Heart right ventricle (tissue), 16 donors: ENCODE measurements at regions not wholly inside any gene's neighbourhood (a gene's known extent, or its start where the extent isn't known, plus 50 kb on each side); places are given as distances from the start of the nearest gene placed in this dataset.

ENCODE experiments used
- ATAC-seq, 8 donors: fragments of 200-7000 bp; cut with Tn5 transposase; one replicate each; pipeline ENCODE4 v1.9.1; 2020; ENCODE audit warnings: mild to moderate bottlenecking in 8 of 8, moderate library complexity in 8 of 8, moderate number of reproducible peaks in 1 of 8
- DNase-seq, 2 donors: peaks; one replicate each; pipeline ENCODE4 v3.0.0-alpha.2; 2020
- H3K27ac ChIP-seq, 10 donors: fragments of 200-600 bp; sonication (generic) in 2 of 10; one replicate each; pipeline versions ENCODE4 v1.5.0 to v1.8.0; 2020 to 2022; ENCODE audit warnings: mild to moderate bottlenecking in 3 of 10
- H3K27me3 ChIP-seq, 7 donors: fragments of 200-600 bp; one replicate each; pipeline ENCODE4 v1.8.0; 2021 to 2022; ENCODE audit warnings: mild to moderate bottlenecking in 2 of 7
- H3K36me3 ChIP-seq, 9 donors: fragments of 200-600 bp; sonication (generic) in 1 of 9; one replicate each; pipeline versions ENCODE4 v1.5.0 to v1.8.0; 2020 to 2022; ENCODE audit warnings: mild to moderate bottlenecking in 2 of 9
- H3K4me1 ChIP-seq, 9 donors: fragments of 200-600 bp; sonication (generic) in 1 of 9; one replicate each; pipeline versions ENCODE4 v1.5.0 to v1.8.0; 2020 to 2022; ENCODE audit warnings: mild to moderate bottlenecking in 4 of 9
- H3K4me3 ChIP-seq, 10 donors: fragments of 200-600 bp; sonication (generic) in 2 of 10; one replicate each; pipeline versions ENCODE4 v1.5.0 to v1.8.0; 2020 to 2022; ENCODE audit warnings: mild to moderate bottlenecking in 7 of 10, moderate library complexity in 2 of 10
- H3K9me3 ChIP-seq, 11 donors: fragments of 200-600 bp in 10 of 11; sonication (generic) in 2 of 11; one replicate each; pipeline versions ENCODE4 v1.5.0 to v1.8.0; 2013 to 2022; ENCODE audit warnings: mild to moderate bottlenecking in 2 of 11, control low read depth in 1 of 11, moderate library complexity in 1 of 11
- WGBS, 2 donors: extraction: QIAGEN DNeasy Blood & Tissue Kit; methylation state at CpG; one replicate each; pipeline ENCODE4 v1.1.7; 2013; ENCODE audit warnings: inconsistent platforms in 1 of 2; 5-methylcytosine and 5-hydroxymethylcytosine counted together
- intact Hi-C, 10 donors: fragments of 100-400 bp; cut with DNase I; formaldehyde crosslinking; loops; one replicate each; pipeline versions ENCODE4 v1.11.1 to v1.14.2; 2022
- TF ChIP-seq, protein P1 (sequence below), 9 donors: fragments of 200-600 bp; sonication (generic) in 2 of 9; IDR thresholded peaks; one replicate each; pipeline versions ENCODE4 v1.5.0 to v1.8.0; 2021 to 2022; ENCODE audit warnings: antibody characterized with exemption in 9 of 9, mild to moderate bottlenecking in 5 of 9, moderate library complexity in 1 of 9
- donor health status: Arrhythmogenic right ventricular cardiomyopathy.
- donor health status: ischemic (EF 13 %, LVEDD 7.1; RV severe dilation, severe dysfunction).
- donor health status: healthy with polysubstance abuse.
- donor health status: DM: no; HTN: yes; CAD: no.
- donor health status: DM: no; HTN: no; CAD: no.
- donor health status: ischemic (EF 25% LVEDD 6.9; RV normal size, moderate dysfunction).
- donor health status: ischemic (EF 25% LVEDD 5.7; RV mildly dilated, moderate dysfunction).
- donor health status: healthy.
- donor health status: DM: yes; HTN: yes; CAD: no.
- donor health status: Ischemic cardiomyopathy.
- donor health status: ischemic (EF 35%, LVEDD 5.7; RV mildly dilated, moderate dysfunction).
- donor health status: nonischemic (EF 11% LVEDD 7.7; RV severe dilation, severe dysfunction).
- donor health status: DM: yes; HTN: yes; CAD: no.
- donor health status: PGD.
- donor health status: ischemic (EF 29% LVEDD 5.4; RV normal size, mild dysfunction).
- donor health status: nonischemic (EF 23%, LVEDD 6.1; RV moderate dilation, normal function).

DNA sequence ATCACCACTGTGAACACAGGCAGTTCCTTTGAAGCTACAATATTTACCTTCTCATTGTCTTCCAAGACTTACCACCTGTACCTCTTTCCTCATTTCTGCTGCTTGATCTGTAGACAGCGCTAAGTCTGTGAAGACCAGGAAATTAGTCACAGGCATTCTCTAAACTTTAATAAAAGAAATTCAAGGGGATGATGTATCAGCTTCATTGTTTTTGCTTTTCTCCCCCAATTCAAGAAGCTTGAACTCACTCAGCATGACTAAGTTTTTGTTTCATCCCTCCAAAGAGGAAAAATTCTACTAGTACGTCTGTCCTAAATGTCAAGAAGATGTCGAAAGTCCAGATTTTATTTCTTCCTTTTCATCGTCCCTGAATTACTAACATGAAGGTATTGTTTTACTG lies 75.3 kb upstream of the PPP1R9A start:
- no peak overlapping the region for H3K27ac ChIP-seq
- H3K27me3 ChIP-seq: no peaks in the 10 kb centered on the region
- TF ChIP-seq, protein P1, sequence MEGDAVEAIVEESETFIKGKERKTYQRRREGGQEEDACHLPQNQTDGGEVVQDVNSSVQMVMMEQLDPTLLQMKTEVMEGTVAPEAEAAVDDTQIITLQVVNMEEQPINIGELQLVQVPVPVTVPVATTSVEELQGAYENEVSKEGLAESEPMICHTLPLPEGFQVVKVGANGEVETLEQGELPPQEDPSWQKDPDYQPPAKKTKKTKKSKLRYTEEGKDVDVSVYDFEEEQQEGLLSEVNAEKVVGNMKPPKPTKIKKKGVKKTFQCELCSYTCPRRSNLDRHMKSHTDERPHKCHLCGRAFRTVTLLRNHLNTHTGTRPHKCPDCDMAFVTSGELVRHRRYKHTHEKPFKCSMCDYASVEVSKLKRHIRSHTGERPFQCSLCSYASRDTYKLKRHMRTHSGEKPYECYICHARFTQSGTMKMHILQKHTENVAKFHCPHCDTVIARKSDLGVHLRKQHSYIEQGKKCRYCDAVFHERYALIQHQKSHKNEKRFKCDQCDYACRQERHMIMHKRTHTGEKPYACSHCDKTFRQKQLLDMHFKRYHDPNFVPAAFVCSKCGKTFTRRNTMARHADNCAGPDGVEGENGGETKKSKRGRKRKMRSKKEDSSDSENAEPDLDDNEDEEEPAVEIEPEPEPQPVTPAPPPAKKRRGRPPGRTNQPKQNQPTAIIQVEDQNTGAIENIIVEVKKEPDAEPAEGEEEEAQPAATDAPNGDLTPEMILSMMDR (IDR thresholded peaks at IDR 0.05): no peak
- no peaks in the 10 kb centered on the region for H3K36me3 ChIP-seq
- no peak overlapping the region for H3K4me3 ChIP-seq
- H3K4me1 ChIP-seq: no peaks in the 10 kb centered on the region
- H3K9me3 ChIP-seq: peaks cover 0 to 45% (median 2%) of the 10 kb centered on the region in 11 donors
- no peak for ATAC-seq
- intact Hi-C loops: no loop called here
- no peak for DNase-seq
- WGBS, 2 donors: 88 to 92% methylated on average over 4 of the region's 4 CpGs

GRCh38 chr7:94834359-94834758 lies 73.0 kb upstream of the PPP1R9A start:
- Histone ChIP-seq H3K27ac (no peak overlapping the region), H3K4me1 (no peaks in the 10 kb centered on the region), H3K36me3 (no peaks in the 10 kb centered on the region), H3K4me3 (no peak overlapping the region), H3K27me3 (no peaks in the 10 kb centered on the region), H3K9me3 (peaks cover 0 to 59% (median 21%) of the 10 kb centered on the region in 11 donors)
- WGBS, 2 donors: 96 to 99% methylated on average over 2 of the region's 2 CpGs
- ATAC-seq: no peak
- DNase-seq: no peak
- TF ChIP-seq, protein P1 (IDR thresholded peaks at IDR 0.05): no peak
- intact Hi-C loops: no loop called here

- Histone ChIP-seq H3K36me3 (no peaks in the 10 kb centered on the region), H3K27ac (no peak overlapping the region), H3K27me3 (no peaks in the 10 kb centered on the region), H3K4me3 (no peak overlapping the region), H3K4me1 (no peaks in the 10 kb centered on the region), H3K9me3 (peaks cover 0 to 77% (median 30%) of the 10 kb centered on the region in 11 donors)
- DNase-seq (no peak), ATAC-seq (no peak)
- intact Hi-C loops: no loop called here
- WGBS, 2 donors: 95 to 99% methylated on average over 3 of the region's 3 CpGs
- TF ChIP-seq, protein P1 (IDR thresholded peaks at IDR 0.05): no peak
Measured at GRCh38 chr7:94838717-94839116, 68.7 kb upstream of the PPP1R9A start.

- intact Hi-C loops: no loop called here
- Histone ChIP-seq H3K36me3 (no peaks in the 10 kb centered on the region), H3K9me3 (peaks cover 0 to 68% (median 28%) of the 10 kb centered on the region in 11 donors), H3K27ac (no peak overlapping the region), H3K4me3 (no peak overlapping the region), H3K27me3 (no peaks in the 10 kb centered on the region), H3K4me1 (no peaks in the 10 kb centered on the region)
- 93 to 95% methylated on average over 1 of the region's 1 CpG for WGBS, 2 donors
- DNase-seq: no peak
- no peak for ATAC-seq
- TF ChIP-seq, protein P1 (IDR thresholded peaks at IDR 0.05): no peak
Measured at GRCh38 chr7:94843553-94843952, 63.8 kb upstream of the PPP1R9A start.
